C1 segment of cervical spinal cord (tissue), 14 donors: ENCODE measurements at regions not wholly inside any gene's neighbourhood (a gene's known extent, or its start where the extent isn't known, plus 50 kb on each side); places are given as distances from the start of the nearest gene placed in this dataset.
A peak's percentile ranks its signal among the peaks of the same experiment; 100 is the strongest.

Experiments
- DNase-seq, 14 donors: peaks; one replicate each; lab custom pipeline; 2025; lab: John Stamatoyannopoulos, UW

GRCh38 chr3:30945291-30945690, 50.8 kb upstream of the GADL1 start:
- no peak for DNase-seq

GRCh38 chr3:30948426-30948825, 54.0 kb upstream of the GADL1 start:
- DNase-seq = no peak

- DNase-seq = no peak
Observed at GRCh38 chr3:30951826-30952225, 57.4 kb upstream of the GADL1 start.

- DNase-seq = no peak
Observed at GRCh38 chr3:30952786-30953185, 58.3 kb upstream of the GADL1 start.

GRCh38 chr3:30954426-30954825, 60.0 kb upstream of the GADL1 start:
- peak in 2 of 14 donors; percentile 2 to 29 for DNase-seq

- DNase-seq = no peak
Observed at GRCh38 chr3:30962084-30962483, 67.6 kb upstream of the GADL1 start.

GRCh38 chr3:30962493-30962892, 68.0 kb upstream of the GADL1 start:
- no peak for DNase-seq

- DNase-seq = no peak
Observed at GRCh38 chr3:30963223-30963722, 68.8 kb upstream of the GADL1 start.

GRCh38 chr3:30964612-30965011, 70.2 kb upstream of the GADL1 start:
- DNase-seq = no peak

GRCh38 chr3:30966896-30967295, 72.4 kb upstream of the GADL1 start:
- no peak for DNase-seq

- DNase-seq = no peak
Observed at GRCh38 chr3:30970183-30970582, 75.7 kb upstream of the GADL1 start.

- DNase-seq = no peak
Observed at GRCh38 chr3:30972449-30972848, 78.0 kb upstream of the GADL1 start.

- DNase-seq = no peak
Observed at GRCh38 chr3:30974071-30974470, 79.6 kb upstream of the GADL1 start.

- no peak for DNase-seq
Observed at GRCh38 chr3:30977592-30977991, 83.1 kb upstream of the GADL1 start.

- no peak for DNase-seq
Observed at GRCh38 chr3:30980993-30981392, 86.5 kb upstream of the GADL1 start.

- no peak for DNase-seq
Observed at GRCh38 chr3:30982416-30983075, 88.1 kb upstream of the GADL1 start.

GRCh38 chr3:30984855-30985749, 90.6 kb upstream of the GADL1 start:
- no peak for DNase-seq

GRCh38 chr3:30986551-30986950, 92.1 kb upstream of the GADL1 start:
- no peak for DNase-seq

- no peak for DNase-seq
Observed at GRCh38 chr3:30988769-30989168, 94.3 kb upstream of the GADL1 start.

- DNase-seq = no peak
Observed at GRCh38 chr3:30989276-30990030, 95.0 kb upstream of the GADL1 start.

GRCh38 chr3:30996467-30996866, 102.0 kb upstream of the GADL1 start:
- no peak for DNase-seq

GRCh38 chr3:31002730-31003129, 108.3 kb upstream of the GADL1 start:
- DNase-seq = no peak
